ENCODE measurements at regions not wholly inside any gene's neighbourhood (a gene's known extent, or its start where the extent isn't known, plus 50 kb on each side); places are given as distances from the start of the nearest gene placed in this dataset.

DNA sequence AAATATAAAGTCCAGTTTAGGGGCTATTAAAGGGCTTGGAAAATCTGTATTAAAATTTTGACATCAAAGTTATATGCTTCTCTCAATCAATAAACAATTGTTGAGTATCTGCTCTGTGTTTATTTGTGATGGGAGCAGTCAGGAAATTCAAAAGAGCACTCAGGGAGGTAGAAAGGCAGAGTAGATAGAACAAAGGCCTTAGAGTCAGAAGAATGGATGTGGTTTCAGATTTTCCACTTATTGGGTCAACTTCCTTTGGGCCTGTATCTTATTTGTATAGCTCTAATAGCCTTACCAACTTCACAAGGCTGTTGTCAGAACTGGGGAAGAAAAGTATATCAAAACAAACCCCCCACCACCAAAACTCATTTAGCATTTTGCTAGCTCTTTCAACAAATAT lies 302.6 kb downstream of the SPRY2 start:
- TF ChIP-seq, protein P1, sequence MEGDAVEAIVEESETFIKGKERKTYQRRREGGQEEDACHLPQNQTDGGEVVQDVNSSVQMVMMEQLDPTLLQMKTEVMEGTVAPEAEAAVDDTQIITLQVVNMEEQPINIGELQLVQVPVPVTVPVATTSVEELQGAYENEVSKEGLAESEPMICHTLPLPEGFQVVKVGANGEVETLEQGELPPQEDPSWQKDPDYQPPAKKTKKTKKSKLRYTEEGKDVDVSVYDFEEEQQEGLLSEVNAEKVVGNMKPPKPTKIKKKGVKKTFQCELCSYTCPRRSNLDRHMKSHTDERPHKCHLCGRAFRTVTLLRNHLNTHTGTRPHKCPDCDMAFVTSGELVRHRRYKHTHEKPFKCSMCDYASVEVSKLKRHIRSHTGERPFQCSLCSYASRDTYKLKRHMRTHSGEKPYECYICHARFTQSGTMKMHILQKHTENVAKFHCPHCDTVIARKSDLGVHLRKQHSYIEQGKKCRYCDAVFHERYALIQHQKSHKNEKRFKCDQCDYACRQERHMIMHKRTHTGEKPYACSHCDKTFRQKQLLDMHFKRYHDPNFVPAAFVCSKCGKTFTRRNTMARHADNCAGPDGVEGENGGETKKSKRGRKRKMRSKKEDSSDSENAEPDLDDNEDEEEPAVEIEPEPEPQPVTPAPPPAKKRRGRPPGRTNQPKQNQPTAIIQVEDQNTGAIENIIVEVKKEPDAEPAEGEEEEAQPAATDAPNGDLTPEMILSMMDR (IDR thresholded peaks at IDR 0.05; ENCODE audit: low read depth, low read length, missing input control), result no peak
- TF ChIP-seq, protein P2, sequence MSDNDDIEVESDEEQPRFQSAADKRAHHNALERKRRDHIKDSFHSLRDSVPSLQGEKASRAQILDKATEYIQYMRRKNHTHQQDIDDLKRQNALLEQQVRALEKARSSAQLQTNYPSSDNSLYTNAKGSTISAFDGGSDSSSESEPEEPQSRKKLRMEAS (IDR thresholded peaks at IDR 0.05), result no peak
- TF ChIP-seq, protein P3, sequence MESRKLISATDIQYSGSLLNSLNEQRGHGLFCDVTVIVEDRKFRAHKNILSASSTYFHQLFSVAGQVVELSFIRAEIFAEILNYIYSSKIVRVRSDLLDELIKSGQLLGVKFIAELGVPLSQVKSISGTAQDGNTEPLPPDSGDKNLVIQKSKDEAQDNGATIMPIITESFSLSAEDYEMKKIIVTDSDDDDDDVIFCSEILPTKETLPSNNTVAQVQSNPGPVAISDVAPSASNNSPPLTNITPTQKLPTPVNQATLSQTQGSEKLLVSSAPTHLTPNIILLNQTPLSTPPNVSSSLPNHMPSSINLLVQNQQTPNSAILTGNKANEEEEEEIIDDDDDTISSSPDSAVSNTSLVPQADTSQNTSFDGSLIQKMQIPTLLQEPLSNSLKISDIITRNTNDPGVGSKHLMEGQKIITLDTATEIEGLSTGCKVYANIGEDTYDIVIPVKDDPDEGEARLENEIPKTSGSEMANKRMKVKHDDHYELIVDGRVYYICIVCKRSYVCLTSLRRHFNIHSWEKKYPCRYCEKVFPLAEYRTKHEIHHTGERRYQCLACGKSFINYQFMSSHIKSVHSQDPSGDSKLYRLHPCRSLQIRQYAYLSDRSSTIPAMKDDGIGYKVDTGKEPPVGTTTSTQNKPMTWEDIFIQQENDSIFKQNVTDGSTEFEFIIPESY (IDR thresholded peaks at IDR 0.05), result no peak
- TF ChIP-seq JUND (IDR thresholded peaks at IDR 0.05) (no peak), RAD21 (IDR thresholded peaks at IDR 0.05) (no peak), TAF1 (conservative IDR thresholded peaks at IDR 0.05) (no peak), SP1 (IDR thresholded peaks at IDR 0.05) (no peak), EGR1 (IDR thresholded peaks at IDR 0.05; ENCODE audit: low read depth in 2 of 2) (no peak), YY1 (IDR thresholded peaks at IDR 0.05) (no peak), FOXA1 (IDR thresholded peaks at IDR 0.05) (no peak)
- TF ChIP-seq, protein P4, sequence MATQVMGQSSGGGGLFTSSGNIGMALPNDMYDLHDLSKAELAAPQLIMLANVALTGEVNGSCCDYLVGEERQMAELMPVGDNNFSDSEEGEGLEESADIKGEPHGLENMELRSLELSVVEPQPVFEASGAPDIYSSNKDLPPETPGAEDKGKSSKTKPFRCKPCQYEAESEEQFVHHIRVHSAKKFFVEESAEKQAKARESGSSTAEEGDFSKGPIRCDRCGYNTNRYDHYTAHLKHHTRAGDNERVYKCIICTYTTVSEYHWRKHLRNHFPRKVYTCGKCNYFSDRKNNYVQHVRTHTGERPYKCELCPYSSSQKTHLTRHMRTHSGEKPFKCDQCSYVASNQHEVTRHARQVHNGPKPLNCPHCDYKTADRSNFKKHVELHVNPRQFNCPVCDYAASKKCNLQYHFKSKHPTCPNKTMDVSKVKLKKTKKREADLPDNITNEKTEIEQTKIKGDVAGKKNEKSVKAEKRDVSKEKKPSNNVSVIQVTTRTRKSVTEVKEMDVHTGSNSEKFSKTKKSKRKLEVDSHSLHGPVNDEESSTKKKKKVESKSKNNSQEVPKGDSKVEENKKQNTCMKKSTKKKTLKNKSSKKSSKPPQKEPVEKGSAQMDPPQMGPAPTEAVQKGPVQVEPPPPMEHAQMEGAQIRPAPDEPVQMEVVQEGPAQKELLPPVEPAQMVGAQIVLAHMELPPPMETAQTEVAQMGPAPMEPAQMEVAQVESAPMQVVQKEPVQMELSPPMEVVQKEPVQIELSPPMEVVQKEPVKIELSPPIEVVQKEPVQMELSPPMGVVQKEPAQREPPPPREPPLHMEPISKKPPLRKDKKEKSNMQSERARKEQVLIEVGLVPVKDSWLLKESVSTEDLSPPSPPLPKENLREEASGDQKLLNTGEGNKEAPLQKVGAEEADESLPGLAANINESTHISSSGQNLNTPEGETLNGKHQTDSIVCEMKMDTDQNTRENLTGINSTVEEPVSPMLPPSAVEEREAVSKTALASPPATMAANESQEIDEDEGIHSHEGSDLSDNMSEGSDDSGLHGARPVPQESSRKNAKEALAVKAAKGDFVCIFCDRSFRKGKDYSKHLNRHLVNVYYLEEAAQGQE (IDR thresholded peaks at IDR 0.05), result no peak

Data from liver (tissue), 3 donors.